HEK293T (cell line): ENCODE measurements at regions not wholly inside any gene's neighbourhood (a gene's known extent, or its start where the extent isn't known, plus 50 kb on each side); places are given as distances from the start of the nearest gene placed in this dataset.
"Not testable (repeated sequence)": the region's sequence is repeated elsewhere in the genome, so short reads cannot be mapped to it uniquely, and the experiment has no call there.

Experiments
- ARNT ChIP-seq: fragments of 450-650 bp; IDR thresholded peaks from 2 replicates; pipeline ENCODE4 v1.6.1; 2017; ENCODE audit warnings: mild to moderate bottlenecking
- BHLHE40 ChIP-seq: fragments of 450-650 bp; IDR thresholded peaks from 2 replicates; pipeline ENCODE4 v1.6.1; 2016; ENCODE audit warnings: mild to moderate bottlenecking, moderate library complexity, borderline replicate concordance
- ELF4 ChIP-seq: fragments of 450-650 bp; IDR thresholded peaks from 2 replicates; pipeline ENCODE4 v1.6.1; 2017; ENCODE audit warnings: antibody characterized with exemption
- FOXA1 ChIP-seq: fragments of 450-650 bp; IDR thresholded peaks from 2 replicates; pipeline ENCODE4 v1.6.1; 2016; ENCODE audit warnings: mild to moderate bottlenecking
- FOXK2 ChIP-seq: fragments of 450-650 bp; IDR thresholded peaks from 2 replicates; pipeline ENCODE4 v1.6.1; 2016; ENCODE audit warnings: mild to moderate bottlenecking
- FOXM1 ChIP-seq: fragments of 450-650 bp; IDR thresholded peaks from 2 replicates; pipeline ENCODE4 v1.6.1; 2017; ENCODE audit warnings: mild to moderate bottlenecking, borderline replicate concordance
- LEF1 ChIP-seq: fragments of 450-650 bp; IDR thresholded peaks from 2 replicates; pipeline ENCODE4 v1.6.1; 2017; ENCODE audit warnings: mild to moderate bottlenecking, borderline replicate concordance
- PKNOX1 ChIP-seq: fragments of 450-650 bp; IDR thresholded peaks from 2 replicates; pipeline ENCODE4 v1.6.1; 2016
- SP1 ChIP-seq: fragments of 450-650 bp; IDR thresholded peaks from 2 replicates; pipeline ENCODE4 v1.6.1; 2017
- SUZ12 ChIP-seq: fragments of 450-650 bp; IDR thresholded peaks from 2 replicates; pipeline ENCODE4 v1.6.1; 2016; ENCODE audit warnings: mild to moderate bottlenecking
- TARDBP ChIP-seq: fragments of 450-650 bp; IDR thresholded peaks from 2 replicates; pipeline ENCODE4 v1.6.1; 2016

- not testable (repeated sequence) for TF ChIP-seq SUZ12, SP1, PKNOX1, BHLHE40, ARNT, LEF1, TARDBP, FOXM1, ELF4, FOXK2, FOXA1
These were observed 210.5 kb upstream of the FOLH1 start for GRCh38 chr11:49418877-49419276.
